HG02938 (cell line): ENCODE measurements at regions not wholly inside any gene's neighbourhood (a gene's known extent, or its start where the extent isn't known, plus 50 kb on each side); places are given as distances from the start of the nearest gene placed in this dataset.

Experiments
- ATAC-seq: cut with Tn5 transposase; IDR thresholded peaks from one replicate; pipeline ENCODE4 v1.9.1; 2021; ENCODE audit warnings: mild to moderate bottlenecking, moderate library complexity; ENCODE audit not compliant: unreplicated experiment

DNA sequence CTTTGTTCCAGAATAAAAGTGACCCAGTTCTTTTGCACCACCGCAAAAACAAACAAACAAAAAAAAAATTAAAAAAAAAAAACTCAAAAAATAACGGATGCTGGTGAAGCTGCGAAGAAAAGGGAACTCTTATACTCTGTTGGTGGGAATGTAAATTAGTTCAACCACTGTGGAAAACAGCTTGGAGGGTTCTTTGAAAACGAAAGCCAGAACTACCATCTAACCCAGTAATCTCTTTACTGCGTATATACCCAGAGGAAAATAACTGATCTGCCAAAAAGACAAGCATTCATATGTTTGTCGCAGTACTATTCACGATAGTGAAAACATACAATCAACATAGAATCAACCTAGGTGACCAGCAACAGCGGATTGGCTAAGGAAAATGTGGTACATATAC lies 298.9 kb upstream of the CBLB start:
- ATAC-seq: no peak

DNA sequence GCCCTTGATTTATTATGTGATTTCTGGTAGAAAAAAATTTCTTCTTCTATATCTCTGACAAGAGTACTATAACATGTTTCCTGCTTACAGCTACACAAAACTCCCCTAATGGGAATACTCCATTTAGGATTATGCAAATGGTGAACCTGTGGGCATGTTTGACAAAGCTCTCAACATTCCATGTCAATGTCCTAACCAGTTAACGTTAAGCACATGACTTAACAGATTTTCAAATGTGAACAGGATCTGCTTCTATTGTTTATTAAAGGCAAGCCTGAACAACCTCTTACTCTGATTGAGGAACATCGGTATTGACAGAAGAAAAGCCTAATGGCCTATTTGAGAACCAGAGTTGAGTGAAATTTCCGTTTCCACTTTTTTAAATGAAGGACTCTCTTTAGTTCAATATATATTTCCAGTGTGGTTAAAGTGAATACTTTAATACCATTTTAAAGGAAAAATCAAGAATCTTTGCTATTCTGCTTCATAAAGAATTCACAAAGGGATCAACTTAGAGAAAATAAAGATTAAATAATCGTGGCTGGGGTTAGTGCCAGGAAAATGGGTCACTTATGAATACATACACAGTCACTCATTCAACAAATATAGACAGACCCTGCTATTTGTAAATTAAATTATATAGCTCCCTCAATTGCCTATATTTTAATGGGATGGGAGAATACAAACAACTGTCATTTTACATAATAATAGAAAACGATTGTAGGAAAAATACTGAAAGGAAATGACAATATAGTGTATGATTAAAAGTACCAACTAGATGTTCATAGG lies 300.3 kb upstream of the CBLB start:
- ATAC-seq: no peak

DNA sequence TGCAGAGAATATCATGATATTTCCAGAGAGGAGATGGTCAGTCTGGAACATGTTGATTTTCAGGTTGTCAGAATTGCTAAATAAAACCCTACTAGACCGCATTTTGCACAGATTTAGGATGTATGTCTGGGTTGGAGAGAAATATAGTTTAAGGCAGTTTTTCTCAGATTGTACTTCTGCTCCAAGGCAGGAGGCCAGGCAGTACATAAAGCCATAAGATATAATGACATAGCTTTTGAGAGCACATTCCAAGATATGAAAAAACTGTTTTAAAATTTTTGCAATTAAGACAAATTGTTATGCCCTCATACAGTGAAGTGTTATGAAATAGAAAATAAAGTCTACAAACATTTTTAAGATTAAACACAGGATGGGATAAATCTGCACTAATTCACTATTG lies 301.8 kb upstream of the CBLB start:
- no peak for ATAC-seq

DNA sequence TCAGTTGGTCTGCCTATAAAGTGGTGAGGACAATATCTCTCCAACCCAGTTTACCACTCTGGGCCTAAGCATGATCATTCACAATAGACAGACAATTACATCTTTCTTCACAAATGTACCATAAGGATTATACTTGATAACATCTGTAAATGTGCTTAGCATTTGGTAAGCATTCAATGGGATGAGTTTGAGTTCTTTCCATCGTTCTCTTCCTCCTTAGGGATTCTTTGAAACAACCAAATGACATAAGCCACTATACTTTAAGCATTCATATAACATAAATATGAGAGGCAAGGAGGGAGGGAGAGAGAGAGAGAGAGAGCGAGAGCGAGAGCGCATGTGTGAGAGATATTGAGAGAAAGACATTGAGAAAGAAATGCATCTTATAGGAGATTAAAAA lies 303.3 kb upstream of the CBLB start:
- ATAC-seq: no peak

DNA sequence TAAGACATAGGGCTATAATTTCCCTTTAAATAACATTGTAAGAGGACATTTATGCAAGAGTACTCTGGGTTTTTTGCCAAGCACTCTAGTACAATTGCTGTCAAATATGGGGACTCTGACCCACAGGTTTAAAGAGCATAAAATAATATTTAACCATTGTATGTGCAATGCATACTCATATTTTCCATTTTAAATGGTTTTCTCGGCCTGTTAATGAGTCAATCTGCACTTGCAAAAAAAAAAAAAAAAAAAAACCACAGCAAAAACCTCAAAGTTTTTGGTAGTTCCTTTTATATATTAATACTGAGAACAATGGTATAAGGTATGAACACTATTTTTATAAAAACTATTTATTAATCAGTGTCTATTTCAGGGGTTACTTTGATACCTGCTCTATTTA lies 304.0 kb upstream of the CBLB start:
- ATAC-seq: peak; percentile 77

DNA sequence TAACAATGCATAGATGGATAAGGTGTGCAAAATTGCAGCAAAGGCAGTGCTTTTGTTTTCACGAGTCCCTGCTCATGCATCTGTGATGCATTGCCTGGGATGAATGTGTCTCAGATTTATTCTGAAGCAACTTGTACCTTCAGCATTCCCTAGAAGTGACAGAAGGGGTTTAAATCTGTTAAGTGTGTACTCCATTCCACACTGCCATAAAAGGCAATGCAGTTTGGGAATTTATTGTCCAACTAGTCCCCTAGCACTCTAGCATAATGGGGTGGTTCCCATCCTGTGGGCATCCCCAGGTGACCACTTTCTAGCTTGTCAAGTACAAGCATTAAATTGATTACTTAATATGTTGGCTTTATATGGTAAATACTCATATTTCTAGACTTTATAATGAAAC lies 306.5 kb upstream of the CBLB start:
- no peak for ATAC-seq

DNA sequence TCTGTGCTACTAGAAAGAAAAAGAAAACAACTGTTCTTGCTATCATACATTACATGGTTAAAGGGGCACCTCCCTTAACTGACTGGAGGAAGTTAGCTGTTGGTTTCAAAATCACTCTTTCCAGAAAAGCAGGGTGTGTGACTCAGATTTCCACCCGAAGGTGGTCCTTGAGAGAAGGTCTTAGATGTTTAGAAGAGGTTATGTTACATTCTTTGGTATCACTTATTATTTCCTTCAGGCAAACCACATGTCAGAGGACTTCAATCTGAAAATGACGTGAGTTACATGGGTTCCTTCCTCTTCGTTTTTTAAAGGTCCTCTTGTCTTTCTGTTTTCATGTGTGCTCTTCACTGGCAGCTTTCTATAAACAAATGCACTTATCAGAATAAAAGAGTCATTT lies 307.9 kb upstream of the CBLB start:
- ATAC-seq: peak; percentile 90

DNA sequence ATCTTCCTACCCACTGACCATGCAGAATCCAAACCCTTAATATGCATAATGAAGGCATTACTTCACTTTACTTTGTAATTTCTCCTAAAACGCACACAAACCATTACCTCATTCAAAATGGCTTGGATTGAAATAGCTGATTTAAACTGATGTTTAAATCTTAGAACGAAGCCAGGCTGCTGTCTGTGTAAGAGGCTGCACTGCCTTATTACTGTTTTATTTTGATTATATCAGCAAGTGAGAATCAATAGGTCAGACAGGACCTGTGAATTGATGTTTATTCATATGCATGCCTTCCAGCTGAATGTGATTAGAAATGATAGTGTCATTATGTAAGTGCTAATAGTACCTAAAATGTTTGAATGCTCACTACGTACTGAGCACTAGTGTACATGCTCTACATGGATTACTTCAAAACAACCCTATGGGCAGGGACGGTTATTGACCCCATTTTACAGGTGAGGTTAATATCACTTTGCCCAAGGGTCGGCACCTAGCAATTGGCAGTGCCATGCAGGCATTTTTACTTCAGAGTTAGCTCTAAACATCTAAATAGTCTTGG lies 314.2 kb upstream of the CBLB start:
- no peak for ATAC-seq

DNA sequence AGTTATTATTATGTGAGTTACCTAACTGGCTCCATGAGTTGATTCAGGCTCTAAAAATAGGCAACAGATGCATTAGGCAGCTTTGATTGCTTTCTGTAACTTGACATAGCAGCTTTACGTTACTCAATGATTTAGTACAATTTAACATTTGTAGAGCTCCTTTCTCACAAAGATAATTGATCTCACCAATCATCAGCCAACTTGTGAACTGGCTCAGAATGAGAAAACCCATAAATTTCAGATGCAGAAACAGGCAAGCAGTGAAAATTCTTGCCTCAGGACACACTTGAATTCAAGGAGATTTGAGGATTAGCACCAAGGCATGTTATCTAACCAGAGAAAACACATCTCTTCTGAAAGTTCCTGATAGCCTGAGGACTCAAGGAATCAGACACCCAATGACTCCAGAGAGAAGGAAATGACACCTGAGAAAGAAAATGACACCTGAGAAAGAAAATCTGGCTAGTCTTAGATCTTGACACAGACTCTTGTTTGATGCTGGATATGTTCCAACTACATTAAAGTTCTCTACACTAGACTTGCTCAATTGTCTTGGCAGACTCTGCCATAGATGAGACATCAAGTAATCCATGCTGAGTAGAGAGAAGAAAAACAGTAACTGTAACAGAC lies 315.1 kb upstream of the CBLB start:
- ATAC-seq: no peak

DNA sequence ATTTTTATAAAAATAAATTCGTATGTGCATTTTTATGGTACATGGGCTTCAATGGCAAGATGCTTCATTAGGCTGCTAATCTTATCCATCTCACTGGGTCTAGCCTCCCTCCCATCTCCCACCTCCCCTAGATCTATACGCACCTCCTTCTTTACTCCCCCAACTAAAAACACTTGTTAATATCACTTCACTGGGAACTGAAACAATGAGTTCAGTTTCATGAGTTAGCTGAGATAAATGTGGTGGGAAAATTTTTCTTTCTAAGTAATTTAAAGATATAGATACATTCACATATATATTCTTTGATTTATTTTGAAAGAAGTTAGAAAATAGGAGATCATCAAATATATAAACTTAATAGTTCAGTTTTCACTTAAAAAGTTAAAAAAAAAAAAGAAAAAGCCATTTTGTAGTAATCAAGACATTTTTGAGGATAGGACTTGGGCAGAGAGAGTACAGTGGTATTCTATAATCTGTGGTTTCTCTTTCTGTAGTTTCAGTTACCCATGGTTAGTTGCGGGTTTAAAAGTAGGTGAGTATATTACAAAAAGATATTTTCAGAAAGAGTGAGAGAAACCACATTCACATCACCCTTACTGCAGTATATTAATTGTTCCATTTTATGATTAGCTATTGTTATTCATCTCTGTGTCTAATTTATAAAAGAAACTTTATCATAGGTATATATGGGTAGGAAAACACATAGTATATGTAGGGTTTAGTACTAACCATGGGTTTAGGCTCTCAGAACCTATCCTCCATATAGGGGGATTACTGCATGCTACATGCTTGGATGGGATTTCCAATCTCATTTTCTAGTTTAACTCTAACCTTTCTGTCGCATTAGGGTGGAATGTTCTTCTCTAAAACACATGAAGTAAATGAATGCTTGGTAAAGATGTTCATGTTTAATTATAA lies 316.0 kb upstream of the CBLB start:
- ATAC-seq: peak; percentile 91

DNA sequence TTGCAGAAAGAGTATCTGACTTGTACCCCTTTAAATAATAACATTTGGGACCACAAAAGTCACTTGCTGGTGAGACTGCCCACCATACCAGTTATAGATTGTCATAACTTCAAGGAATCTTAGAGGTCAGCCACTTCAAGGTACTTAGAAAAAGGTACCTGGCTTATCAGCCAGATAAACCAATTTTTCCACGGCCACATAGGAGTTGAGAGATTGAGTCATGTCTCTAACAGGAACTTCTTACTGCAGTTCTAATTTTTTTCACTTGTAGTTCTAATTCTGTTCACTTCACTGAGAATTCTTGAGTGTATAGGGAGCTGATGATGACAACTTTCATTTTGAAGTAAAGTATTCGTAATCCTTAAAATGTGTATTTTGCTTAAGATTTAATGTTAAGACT lies 317.1 kb upstream of the CBLB start:
- no peak for ATAC-seq

DNA sequence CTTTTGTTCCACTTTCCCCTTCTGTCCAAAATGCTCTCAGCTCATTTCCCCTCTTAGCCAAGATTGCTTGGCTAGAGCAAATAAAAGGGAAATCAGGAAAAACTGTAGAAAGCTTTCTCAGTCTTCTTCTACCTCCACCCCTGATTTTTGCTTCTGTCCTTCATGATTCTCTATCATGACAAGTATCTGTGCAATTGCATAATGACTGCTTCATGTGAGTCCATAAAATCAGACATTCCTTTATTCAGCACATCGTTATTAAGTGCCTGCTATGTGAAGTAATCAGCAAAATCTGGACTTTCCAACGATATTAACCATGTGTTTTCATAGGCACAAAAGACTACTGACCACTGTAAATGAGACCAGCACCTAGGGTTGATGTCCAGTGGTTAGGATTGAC lies 321.5 kb upstream of the CBLB start:
- ATAC-seq: no peak

DNA sequence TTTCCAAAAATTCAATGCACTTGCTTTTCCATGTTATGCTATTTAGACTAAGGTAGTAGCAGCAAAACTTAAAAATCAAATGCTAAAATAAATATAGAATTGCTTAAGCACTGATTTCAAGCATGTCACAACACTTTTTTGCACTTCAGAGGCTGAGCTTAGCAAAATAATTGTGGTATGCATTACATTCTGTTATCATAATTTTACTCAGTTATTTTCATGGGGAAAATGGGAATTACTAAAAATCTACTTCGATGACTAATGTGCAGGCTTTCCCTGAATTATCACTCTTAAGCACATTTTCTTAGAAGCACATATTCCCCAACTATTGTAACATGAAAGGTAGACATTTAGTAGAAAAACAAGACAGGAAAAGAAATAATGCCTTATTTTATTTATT lies 322.4 kb upstream of the CBLB start:
- no peak for ATAC-seq

DNA sequence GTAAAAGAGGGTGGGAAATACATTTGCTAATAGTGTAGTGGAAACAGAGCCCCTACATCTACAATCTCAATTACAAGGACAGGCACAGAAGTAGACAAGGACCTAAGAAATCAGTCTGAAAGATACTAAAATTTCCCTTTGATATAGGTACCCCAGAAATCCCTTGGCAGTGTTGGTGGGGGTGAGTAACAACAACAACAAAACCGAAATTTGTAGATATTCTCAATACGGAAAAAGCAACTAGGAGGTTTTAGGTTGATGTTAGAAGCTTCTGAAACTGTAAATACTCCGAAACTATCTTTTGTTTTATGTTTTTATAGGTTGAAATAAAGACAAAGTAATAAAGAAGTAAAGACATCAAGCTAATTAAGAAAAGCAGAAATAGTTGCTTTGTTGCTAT lies 323.1 kb upstream of the CBLB start:
- ATAC-seq: no peak

DNA sequence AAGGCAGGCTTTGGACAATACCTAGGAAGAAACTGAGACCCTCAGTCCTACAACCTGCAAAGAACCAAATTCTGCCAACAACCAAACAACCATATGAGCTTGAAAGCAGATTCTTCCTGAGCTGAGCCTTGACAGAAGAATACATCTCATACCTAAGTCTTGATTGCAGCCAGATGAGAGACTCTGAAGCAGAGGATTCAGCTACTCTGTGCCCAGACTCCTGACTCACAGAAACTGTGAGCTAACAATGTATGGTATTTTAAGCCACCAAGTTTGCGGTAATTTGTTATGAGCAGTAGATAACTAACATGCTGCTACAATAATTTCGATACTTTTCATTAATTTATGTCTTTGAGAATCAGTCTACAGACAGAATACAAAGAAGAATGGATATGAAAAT lies 325.1 kb upstream of the CBLB start:
- no peak for ATAC-seq

DNA sequence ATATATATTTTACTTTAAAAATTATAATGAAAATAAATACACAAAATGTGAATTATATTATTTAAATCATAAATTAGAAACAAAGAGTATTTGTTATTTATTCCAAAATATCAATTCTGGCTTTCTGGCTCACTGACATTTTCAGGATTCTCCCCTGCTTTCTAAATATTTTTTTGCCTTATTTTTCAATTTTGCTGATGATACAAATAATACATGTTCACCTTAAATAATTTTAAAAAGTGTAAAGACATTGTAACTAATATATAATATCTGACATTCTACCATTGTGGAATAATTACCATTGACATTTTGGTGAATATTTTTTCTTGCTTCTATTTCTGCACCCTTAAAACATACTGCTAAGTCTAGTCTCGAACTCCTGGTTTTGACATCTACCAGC lies 325.9 kb upstream of the CBLB start:
- ATAC-seq: no peak

DNA sequence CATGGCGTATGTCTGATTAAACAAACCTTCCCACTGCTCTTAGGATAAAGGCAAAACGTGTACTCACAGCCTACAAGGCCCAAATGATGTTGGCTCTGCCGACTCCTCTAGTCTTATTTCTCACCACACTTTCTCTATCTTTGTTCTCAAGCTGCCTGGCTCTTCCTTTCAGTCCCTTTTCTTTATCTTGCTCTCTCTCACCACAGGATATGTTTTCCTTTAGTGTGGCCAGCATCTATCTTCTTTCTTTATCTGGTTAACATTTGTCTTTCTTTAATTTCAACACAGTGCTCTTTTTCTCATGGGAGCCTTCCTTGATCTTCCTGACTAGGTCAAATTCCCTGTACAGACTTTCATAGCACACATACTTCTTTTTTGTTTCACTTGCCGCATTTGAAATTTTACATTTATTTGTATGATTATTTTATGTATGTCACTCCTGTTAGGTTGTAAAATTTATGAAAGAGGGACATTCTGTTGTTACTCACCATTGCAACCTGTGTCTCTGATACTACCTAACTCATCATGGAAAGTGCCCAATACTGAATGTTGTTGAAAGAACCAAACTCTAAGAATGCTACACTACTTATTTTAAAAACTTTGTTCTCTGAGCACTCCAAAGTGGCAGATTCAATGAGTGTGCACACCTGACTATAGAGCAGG lies 328.9 kb upstream of the CBLB start:
- no peak for ATAC-seq

DNA sequence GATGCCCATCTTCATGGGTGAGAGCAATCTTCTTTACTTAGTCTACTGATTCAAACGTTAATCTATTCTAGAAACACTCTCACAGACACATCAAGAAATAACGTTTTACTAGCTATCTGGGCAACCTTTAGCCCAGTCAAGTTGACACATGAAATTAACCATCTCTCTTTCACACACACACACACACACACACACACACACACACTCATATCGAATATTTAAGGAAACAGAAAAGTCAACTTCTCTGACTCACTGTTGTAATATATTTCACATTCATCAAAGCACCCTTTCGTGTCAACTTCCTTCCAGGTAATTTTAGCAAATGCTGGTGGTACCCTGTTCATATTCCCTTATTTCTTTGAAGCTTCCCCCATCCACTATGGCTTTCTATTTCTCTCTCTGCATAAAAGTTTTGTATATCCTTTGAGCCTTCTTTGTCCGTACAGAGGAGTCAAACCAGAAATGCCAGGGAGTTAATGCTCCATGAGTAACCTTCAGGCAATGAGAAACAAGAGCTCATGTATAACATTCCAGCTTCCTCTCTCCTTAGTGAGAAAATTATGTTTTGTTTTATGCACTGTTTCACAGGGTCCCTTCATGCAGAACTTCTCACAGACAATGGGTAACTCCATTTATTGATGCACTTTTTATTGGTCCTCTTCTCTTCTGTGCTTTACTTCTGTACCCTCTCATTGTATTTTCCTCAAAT lies 335.5 kb upstream of the CBLB start:
- no peak for ATAC-seq

DNA sequence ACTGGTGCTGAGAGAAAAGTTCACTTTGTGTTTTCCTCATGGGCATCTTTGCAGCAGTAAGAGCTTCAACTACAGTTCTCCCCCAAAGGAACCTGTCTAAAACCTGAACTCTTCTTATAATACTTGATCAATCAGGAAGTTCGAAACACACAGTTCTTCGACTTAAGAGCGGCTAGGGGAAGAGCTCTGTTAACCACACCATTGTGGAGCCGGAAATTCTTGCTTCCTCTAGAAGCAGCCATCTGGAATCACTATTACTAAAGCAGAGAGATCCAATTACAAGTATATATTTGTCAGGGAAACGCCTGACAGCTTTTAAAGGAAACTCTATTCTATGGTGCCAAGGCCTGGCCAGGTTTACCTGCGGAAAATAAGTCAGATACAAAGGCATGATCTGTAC lies 337.3 kb upstream of the CBLB start:
- ATAC-seq: peak; percentile 79

DNA sequence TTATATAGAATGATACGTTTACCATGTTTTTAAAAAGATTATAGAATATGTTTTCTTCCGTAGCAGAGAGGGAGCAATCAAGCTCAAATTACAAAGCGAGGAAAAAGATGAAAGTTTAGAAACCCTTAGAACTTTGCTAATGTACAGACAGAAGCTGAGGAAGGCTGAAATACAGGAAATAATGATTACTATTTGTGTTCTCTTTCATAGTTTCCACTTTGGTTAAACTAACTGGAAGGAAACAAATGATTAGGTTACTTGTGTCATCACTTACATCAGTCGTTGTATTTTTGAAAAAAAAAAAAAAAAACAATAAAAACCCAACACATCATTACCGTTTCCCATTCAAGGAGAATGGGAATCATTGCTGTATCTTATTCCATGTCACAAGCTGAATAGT lies 337.8 kb upstream of the CBLB start:
- no peak for ATAC-seq
